IMR-90 (cell line): ENCODE measurements at regions not wholly inside any gene's neighbourhood (a gene's known extent, or its start where the extent isn't known, plus 50 kb on each side); places are given as distances from the start of the nearest gene placed in this dataset.

Experiments used
- ATAC-seq: fragments of 200-7000 bp; cut with Tn5 transposase; 2 replicates; pipeline ENCODE4 v1.9.1; 2020; ENCODE audit warnings: low read depth, mild to moderate bottlenecking, moderate library complexity
- BruUV-seq: library from RNA; stranded (reverse); fragments of 400-500 nt; replicated peaks from 2 replicates; lab custom pipeline; 2021; lab: Mats Ljungman, UMichigan
- CTCF ChIA-PET: fragments of 300-600 bp; formaldehyde crosslinking; extraction: SDS; loops from one replicate; lab custom pipeline; 2021; ENCODE audit warnings: antibody characterized with exemption; lab: Yijun Ruan, JAX
- POLR2A ChIA-PET: fragments of 300-600 bp; sonication (Branson Sonifier 250); formaldehyde crosslinking; loops from one replicate; lab custom pipeline; 2022; ENCODE audit warnings: antibody characterized with exemption; ENCODE audit not compliant: unreplicated experiment; lab: Charles Lee
- DNase-seq: peaks from one replicate; pipeline ENCODE4 v3.0.0; 2013
- H2AFZ ChIP-seq: replicated peaks from 2 replicates; pipeline ENCODE3; 2013; ENCODE audit warnings: low read length, mild to moderate bottlenecking; ENCODE audit not compliant: poor library complexity
- H2AK5ac ChIP-seq: 2 replicates; pipeline ENCODE4 v1.6.1; 2013; ENCODE audit warnings: low read depth, low read length, inconsistent platforms
- H2AK9ac ChIP-seq: replicated peaks from 2 replicates; pipeline ENCODE3; 2013; ENCODE audit warnings: mild to moderate bottlenecking, low read depth, low read length, moderate library complexity; ENCODE audit not compliant: poor library complexity
- H2BK120ac ChIP-seq: 2 replicates; pipeline ENCODE4 v1.6.1; 2013; ENCODE audit warnings: low read depth, low read length, inconsistent platforms
- H2BK15ac ChIP-seq: 3 replicates; pipeline ENCODE4 v1.6.1; 2013; ENCODE audit warnings: low read depth, low read length, inconsistent platforms
- H2BK20ac ChIP-seq: 2 replicates; pipeline ENCODE4 v1.6.1; 2013; ENCODE audit warnings: low read depth, mild to moderate bottlenecking, inconsistent platforms, low read length, moderate library complexity
- H2BK5ac ChIP-seq: 2 replicates; pipeline ENCODE4 v1.6.1; 2013; ENCODE audit warnings: mild to moderate bottlenecking, low read depth, low read length, inconsistent platforms; ENCODE audit not compliant: poor library complexity, severe bottlenecking
- H3K14ac ChIP-seq: replicated peaks from 2 replicates; pipeline ENCODE4 v1.6.1; 2013; ENCODE audit warnings: low read depth, low read length, inconsistent platforms
- H3K18ac ChIP-seq: 2 replicates; pipeline ENCODE4 v1.6.1; 2013; ENCODE audit warnings: low read depth, low read length, control low read depth
- H3K23ac ChIP-seq: 2 replicates; pipeline ENCODE4 v1.6.1; 2013; ENCODE audit warnings: low read depth, low read length, inconsistent platforms
- H3K27ac ChIP-seq: 2 replicates; pipeline ENCODE4 v1.5.1; 2013; ENCODE audit warnings: mild to moderate bottlenecking, control low read depth, low read length; ENCODE audit not compliant: insufficient read depth
- H3K27me3 ChIP-seq: 2 replicates; pipeline ENCODE4 v1.6.1; 2013; ENCODE audit warnings: low read length; ENCODE audit not compliant: control insufficient read depth, insufficient read depth
- H3K36me3 ChIP-seq: 2 replicates; pipeline ENCODE4 v1.6.1; 2013; ENCODE audit warnings: low read length, mixed read lengths; ENCODE audit not compliant: control insufficient read depth, insufficient read depth
- H3K4ac ChIP-seq: 2 replicates; pipeline ENCODE4 v1.6.1; 2013; ENCODE audit warnings: low read depth, low read length, inconsistent platforms
- H3K4me1 ChIP-seq: 2 replicates; pipeline ENCODE4 v1.6.1; 2013; ENCODE audit warnings: low read length, mixed read lengths; ENCODE audit not compliant: control insufficient read depth, insufficient read depth
- H3K4me2 ChIP-seq: 2 replicates; pipeline ENCODE4 v1.6.1; 2013; ENCODE audit warnings: low read depth, mild to moderate bottlenecking, control low read depth, low read length, moderate library complexity
- H3K4me3 ChIP-seq: 2 replicates; pipeline ENCODE4 v1.5.1; 2013; ENCODE audit warnings: low read depth, mild to moderate bottlenecking, control low read depth, low read length, moderate library complexity; ENCODE audit not compliant: insufficient read depth
- H3K56ac ChIP-seq: 2 replicates; pipeline ENCODE4 v1.6.1; 2013; ENCODE audit warnings: low read length, inconsistent platforms; ENCODE audit not compliant: insufficient read depth; ENCODE audit errors: extremely low read depth
- H3K79me1 ChIP-seq, 2 experiments: 2 replicates each; pipeline ENCODE4 v1.6.1; 2013; ENCODE audit warnings: low read length in 2 of 2, inconsistent platforms in 1 of 2, low read depth in 1 of 2
- H3K9ac ChIP-seq: 2 replicates; pipeline ENCODE4 v1.6.1; 2013; ENCODE audit warnings: low read depth, low read length, control low read depth
- H3K9me1 ChIP-seq: 2 replicates; pipeline ENCODE4 v1.6.1; 2013; ENCODE audit warnings: low read length, inconsistent platforms; ENCODE audit not compliant: insufficient read depth
- H3K9me3 ChIP-seq: 2 replicates; pipeline ENCODE4 v1.6.1; 2013; ENCODE audit warnings: low read length; ENCODE audit not compliant: control insufficient read depth, insufficient read depth
- H4K20me1 ChIP-seq: 2 replicates; pipeline ENCODE4 v1.6.1; 2013; ENCODE audit warnings: low read length, inconsistent platforms; ENCODE audit not compliant: insufficient read depth
- H4K5ac ChIP-seq: 2 replicates; pipeline ENCODE4 v1.6.1; 2013; ENCODE audit warnings: mild to moderate bottlenecking, low read depth, low read length, control low read depth
- H4K8ac ChIP-seq, 2 experiments: 2 replicates each; pipeline ENCODE4 v1.6.1; 2013; ENCODE audit warnings: low read depth in 2 of 2, low read length in 2 of 2, control low read depth in 1 of 2, inconsistent platforms in 1 of 2
- H4K91ac ChIP-seq: 2 replicates; pipeline ENCODE4 v1.6.1; 2013; ENCODE audit warnings: low read depth, low read length, inconsistent platforms; ENCODE audit not compliant: insufficient read depth
- RAD21 ChIP-seq: IDR thresholded peaks from 2 replicates; pipeline ENCODE4 v1.6.1; 2012; ENCODE audit warnings: low read length, improper control_type of control experiment
- RFX5 ChIP-seq: IDR thresholded peaks from 2 replicates; pipeline ENCODE4 v1.8.0; 2012; ENCODE audit warnings: low read depth, mild to moderate bottlenecking, low read length, moderate library complexity
- SMC3 ChIP-seq: fragments of 150-350 bp; IDR thresholded peaks from 2 replicates; pipeline ENCODE4 v1.6.1; 2016; ENCODE audit warnings: low read depth, mild to moderate bottlenecking, antibody characterized with exemption, low read length, moderate library complexity
- WGBS, 2 experiments: methylation state at CpG; one replicate each; pipeline versions ENCODE4 v1.1.5 to v1.1.7; 2013; ENCODE audit warnings: missing lambda C conversion rate in 2 of 2; ENCODE audit not compliant: insufficient read length in 1 of 2; ENCODE audit errors: extremely low coverage in 2 of 2; 5-methylcytosine and 5-hydroxymethylcytosine counted together
- dilution Hi-C: fragments of 300-500 bp; cut with HindIII; formaldehyde crosslinking; loops from one replicate; pipeline ENCODE4 v1.14.3; 2018; ENCODE audit warnings: low sequenced_read_pairs; ENCODE audit not compliant: unreplicated experiment
- in situ Hi-C: fragments of 300-500 bp; cut with MboI; formaldehyde crosslinking; loops from 3 replicates; pipeline ENCODE4 v1.14.3; 2019; ENCODE audit warnings: low sequenced_read_pairs, inconsistent platforms, mixed read lengths
- intact Hi-C: fragments of 100-400 bp; cut with micrococcal nuclease; formaldehyde crosslinking; loops from 2 replicates; pipeline ENCODE4 v1.10.0; 2022
- TF ChIP-seq, protein P1 (sequence below): conservative IDR thresholded peaks from 2 replicates; pipeline ENCODE4 v1.5.1; 2012; ENCODE audit warnings: mild to moderate bottlenecking, low read depth, low read length, improper control_type of control experiment

DNA sequence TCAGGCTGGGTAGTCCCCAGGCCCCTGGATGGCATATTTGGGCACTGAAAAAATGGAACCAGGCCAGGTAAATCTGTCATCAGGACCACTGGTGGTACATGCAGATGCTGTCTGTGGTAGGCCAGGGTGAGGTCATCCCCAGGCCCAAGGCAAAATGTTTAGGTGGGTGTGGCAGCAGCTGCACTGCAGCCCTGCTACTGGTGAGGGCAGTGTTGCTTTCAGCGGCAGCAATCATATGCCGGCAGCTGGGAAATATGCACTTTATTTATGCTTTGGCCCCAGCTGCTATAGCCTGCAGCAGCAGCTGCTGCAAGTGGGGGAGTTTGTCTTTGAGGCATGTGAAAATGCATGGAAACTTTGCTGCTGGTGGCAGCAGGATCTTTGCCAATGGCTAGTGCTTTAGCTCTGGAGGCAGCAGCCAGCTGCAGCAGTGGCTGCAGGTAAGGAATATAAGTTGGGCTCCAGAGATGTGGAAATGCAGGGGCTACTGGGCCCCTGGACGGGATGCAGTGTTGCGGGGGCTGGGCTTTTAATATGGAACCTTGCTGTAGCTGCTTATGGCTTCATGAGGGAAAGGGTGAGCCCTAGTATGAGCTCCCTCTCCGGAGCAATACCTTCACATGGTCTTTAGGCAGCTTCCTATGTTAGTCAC lies 365.7 kb upstream of the CADM1 start:
- Histone ChIP-seq H3K4me3 (no peak overlapping the region), H3K36me3 (no peaks in the 10 kb centered on the region), H2AK9ac (peak overlapping the region; percentile 82), H3K9me3 (no peaks in the 10 kb centered on the region), H3K23ac (no peak overlapping the region), H2BK20ac (no peak overlapping the region), H3K9ac (no peak overlapping the region), H3K18ac (no peak overlapping the region; the same call in 1 of the 2 replicates), H4K8ac (no peak overlapping the region), H2AFZ (peak overlapping the region; percentile 40), H2BK120ac (no peak overlapping the region), H2AK5ac (no peak overlapping the region), H2BK5ac (no peak overlapping the region), H3K56ac (no peak overlapping the region), H4K91ac (no peak overlapping the region), H3K79me1 (no peaks in the 10 kb centered on the region), H4K5ac (no peak overlapping the region), H3K4me1 (no peaks in the 10 kb centered on the region; the same call in 1 of the 2 replicates), H3K4ac (no peak overlapping the region), H4K20me1 (no peaks in the 10 kb centered on the region), H3K14ac (no peak overlapping the region), H3K4me2 (no peak overlapping the region), H3K27ac (no peak overlapping the region), H2BK15ac (no peak overlapping the region), H3K27me3 (no peaks in the 10 kb centered on the region; the same call in 1 of the 2 replicates), H3K9me1 (no peaks in the 10 kb centered on the region)
- WGBS, 2 experiments, result 27% methylated on average over 3 of the region's 5 CpGs; no CpG with 5 or more reads in 1 of the 2 experiments
- peak; percentile 51 for DNase-seq
- intact Hi-C loops, result loop anchor here (5.0 to 10.0 kb wide), 2 partner anchors 352 to 535 kb away; no protein-coding TSS in a partner anchor
- POLR2A ChIA-PET, result no interaction called here
- CTCF ChIA-PET, result no interaction called here
- no TSS peak for BruUV-seq
- dilution Hi-C loops, result no loop called here
- in situ Hi-C loops, result no loop called here
- TF ChIP-seq RAD21 (peak; percentile 73), RFX5 (no peak), SMC3 (peak; percentile 54)
- TF ChIP-seq, protein P1, sequence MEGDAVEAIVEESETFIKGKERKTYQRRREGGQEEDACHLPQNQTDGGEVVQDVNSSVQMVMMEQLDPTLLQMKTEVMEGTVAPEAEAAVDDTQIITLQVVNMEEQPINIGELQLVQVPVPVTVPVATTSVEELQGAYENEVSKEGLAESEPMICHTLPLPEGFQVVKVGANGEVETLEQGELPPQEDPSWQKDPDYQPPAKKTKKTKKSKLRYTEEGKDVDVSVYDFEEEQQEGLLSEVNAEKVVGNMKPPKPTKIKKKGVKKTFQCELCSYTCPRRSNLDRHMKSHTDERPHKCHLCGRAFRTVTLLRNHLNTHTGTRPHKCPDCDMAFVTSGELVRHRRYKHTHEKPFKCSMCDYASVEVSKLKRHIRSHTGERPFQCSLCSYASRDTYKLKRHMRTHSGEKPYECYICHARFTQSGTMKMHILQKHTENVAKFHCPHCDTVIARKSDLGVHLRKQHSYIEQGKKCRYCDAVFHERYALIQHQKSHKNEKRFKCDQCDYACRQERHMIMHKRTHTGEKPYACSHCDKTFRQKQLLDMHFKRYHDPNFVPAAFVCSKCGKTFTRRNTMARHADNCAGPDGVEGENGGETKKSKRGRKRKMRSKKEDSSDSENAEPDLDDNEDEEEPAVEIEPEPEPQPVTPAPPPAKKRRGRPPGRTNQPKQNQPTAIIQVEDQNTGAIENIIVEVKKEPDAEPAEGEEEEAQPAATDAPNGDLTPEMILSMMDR, result peak; percentile 61
- peak; percentile 94 for ATAC-seq
